Calu3 (cell line): ENCODE measurements at regions not wholly inside any gene's neighbourhood (a gene's known extent, or its start where the extent isn't known, plus 50 kb on each side); places are given as distances from the start of the nearest gene placed in this dataset.

Experiments
- BruUV-seq: library from RNA; stranded (reverse); fragments of 400-500 nt; replicated peaks from 2 replicates; lab custom pipeline; 2021; lab: Mats Ljungman, UMichigan
- CTCF ChIA-PET: fragments of 300-600 bp; sonication (Branson Sonifier 250); formaldehyde crosslinking; loops from one replicate; lab custom pipeline; 2022; ENCODE audit warnings: antibody characterized with exemption; lab: Charles Lee
- DNase-seq: peaks from one replicate; pipeline ENCODE4 v3.0.0; 2022
- H3K27ac Mint-ChIP-seq: one replicate; pipeline ENCODE4 v1.8.0; 2022; ENCODE audit warnings: mixed read lengths; ENCODE audit not compliant: unreplicated experiment
- H3K27me3 Mint-ChIP-seq: one replicate; pipeline ENCODE4 v1.8.0; 2022; ENCODE audit warnings: mixed read lengths; ENCODE audit not compliant: unreplicated experiment
- H3K36me3 Mint-ChIP-seq: one replicate; pipeline ENCODE4 v1.8.0; 2022; ENCODE audit warnings: mild to moderate bottlenecking, moderate library complexity, mixed read lengths; ENCODE audit not compliant: insufficient read depth, unreplicated experiment
- H3K4me1 Mint-ChIP-seq: one replicate; pipeline ENCODE4 v1.8.0; 2022; ENCODE audit warnings: mild to moderate bottlenecking, low read depth, mixed read lengths; ENCODE audit not compliant: unreplicated experiment
- H3K4me3 Mint-ChIP-seq: one replicate; pipeline ENCODE4 v1.8.0; 2022; ENCODE audit warnings: mild to moderate bottlenecking, low read depth, moderate library complexity, mixed read lengths; ENCODE audit not compliant: unreplicated experiment
- H3K9me3 Mint-ChIP-seq: one replicate; pipeline ENCODE4 v1.8.0; 2022; ENCODE audit warnings: low read depth, mixed read lengths; ENCODE audit not compliant: unreplicated experiment
- CTCF ChIP-seq: fragments of 200-600 bp; IDR thresholded peaks from one replicate; pipeline ENCODE4 v1.8.0; 2022; ENCODE audit warnings: antibody characterized with exemption; ENCODE audit not compliant: unreplicated experiment
- intact Hi-C: fragments of 100-400 bp; cut with micrococcal nuclease; formaldehyde crosslinking; loops from one replicate; pipeline ENCODE4 v1.10.0; 2022; ENCODE audit not compliant: unreplicated experiment

GRCh38 chr2:5530011-5530696 lies 162.0 kb upstream of the SOX11 start:
- H3K27me3 Mint-ChIP-seq: no peaks in the 10 kb centered on the region
- H3K27ac Mint-ChIP-seq: no peak overlapping the region
- intact Hi-C loops: no loop called here
- H3K36me3 Mint-ChIP-seq: no peaks in the 10 kb centered on the region
- CTCF ChIA-PET: no interaction called here
- no peak for DNase-seq
- H3K4me1 Mint-ChIP-seq: no peaks in the 10 kb centered on the region
- no peak overlapping the region for H3K4me3 Mint-ChIP-seq
- H3K9me3 Mint-ChIP-seq: peaks cover 13% of the 10 kb centered on the region
- no TSS peak for BruUV-seq
- TF ChIP-seq CTCF: no peak

- Mint-ChIP-seq H3K4me3 (no peak overlapping the region), H3K27ac (no peak overlapping the region), H3K27me3 (no peaks in the 10 kb centered on the region), H3K9me3 (peaks cover 8% of the 10 kb centered on the region), H3K4me1 (no peaks in the 10 kb centered on the region), H3K36me3 (no peaks in the 10 kb centered on the region)
- TF ChIP-seq CTCF: no peak
- intact Hi-C loops: no loop called here
- no TSS peak for BruUV-seq
- CTCF ChIA-PET: no interaction called here
- DNase-seq: no peak
Measured at GRCh38 chr2:5535301-5535700, 156.9 kb upstream of the SOX11 start.

- BruUV-seq: no TSS peak
- CTCF ChIA-PET: no interaction called here
- no peaks in the 10 kb centered on the region for H3K27me3 Mint-ChIP-seq
- H3K36me3 Mint-ChIP-seq: no peaks in the 10 kb centered on the region
- no peak for TF ChIP-seq CTCF
- intact Hi-C loops: no loop called here
- H3K9me3 Mint-ChIP-seq: peaks cover 4% of the 10 kb centered on the region
- no peak for DNase-seq
- no peak overlapping the region for H3K27ac Mint-ChIP-seq
- H3K4me3 Mint-ChIP-seq: no peak overlapping the region
- H3K4me1 Mint-ChIP-seq: no peaks in the 10 kb centered on the region
Measured at GRCh38 chr2:5537180-5537688, 154.9 kb upstream of the SOX11 start.

GRCh38 chr2:5538313-5538712 lies 153.9 kb upstream of the SOX11 start:
- Mint-ChIP-seq H3K4me1 (no peaks in the 10 kb centered on the region), H3K27me3 (no peaks in the 10 kb centered on the region), H3K4me3 (no peak overlapping the region), H3K27ac (no peak overlapping the region), H3K9me3 (peaks cover 6% of the 10 kb centered on the region), H3K36me3 (no peaks in the 10 kb centered on the region)
- TF ChIP-seq CTCF: no peak
- no peak for DNase-seq
- CTCF ChIA-PET: no interaction called here
- no TSS peak for BruUV-seq
- intact Hi-C loops: no loop called here
